ENCODE measurements at regions not wholly inside any gene's neighbourhood (a gene's known extent, or its start where the extent isn't known, plus 50 kb on each side); places are given as distances from the start of the nearest gene placed in this dataset.
A peak's percentile ranks its signal among the peaks of the same experiment; 100 is the strongest.

GRCh38 chr14:71463807-71464206 is 468.4 kb upstream of the RGS6 start:
- no peak for DNase-seq (ENCODE audit: low read depth)

GRCh38 chr14:71464840-71465239 is 467.4 kb upstream of the RGS6 start:
- DNase-seq (ENCODE audit: low read depth), result no peak

GRCh38 chr14:71465316-71465715 is 466.9 kb upstream of the RGS6 start:
- no peak for DNase-seq (ENCODE audit: low read depth)

GRCh38 chr14:71466251-71466650 is 466.0 kb upstream of the RGS6 start:
- no peak for DNase-seq (ENCODE audit: low read depth)

GRCh38 chr14:71466946-71467345 is 465.3 kb upstream of the RGS6 start:
- no peak for DNase-seq (ENCODE audit: low read depth)

DNA sequence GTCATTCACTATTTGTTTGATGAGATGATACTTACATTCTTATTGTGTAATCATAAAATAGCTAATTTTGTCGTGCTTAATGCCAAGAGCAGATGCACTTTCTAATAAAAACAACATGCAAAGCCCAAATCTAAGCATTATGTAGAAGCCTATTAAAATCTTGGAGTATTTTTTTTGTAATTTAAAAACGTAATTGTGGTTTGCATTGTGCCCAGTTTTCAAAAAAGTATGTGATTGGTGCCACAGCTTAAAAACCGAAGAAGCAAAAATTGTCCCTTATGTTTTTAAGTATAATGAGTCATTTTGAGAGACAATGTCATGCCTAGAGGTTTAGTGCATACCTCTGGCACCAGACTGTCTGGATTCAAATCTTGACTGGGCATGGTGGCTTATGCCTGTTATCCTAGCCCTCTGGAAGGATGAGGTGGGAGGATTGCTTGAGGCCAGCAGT is 464.8 kb upstream of the RGS6 start:
- DNase-seq (ENCODE audit: low read depth), result no peak

DNA sequence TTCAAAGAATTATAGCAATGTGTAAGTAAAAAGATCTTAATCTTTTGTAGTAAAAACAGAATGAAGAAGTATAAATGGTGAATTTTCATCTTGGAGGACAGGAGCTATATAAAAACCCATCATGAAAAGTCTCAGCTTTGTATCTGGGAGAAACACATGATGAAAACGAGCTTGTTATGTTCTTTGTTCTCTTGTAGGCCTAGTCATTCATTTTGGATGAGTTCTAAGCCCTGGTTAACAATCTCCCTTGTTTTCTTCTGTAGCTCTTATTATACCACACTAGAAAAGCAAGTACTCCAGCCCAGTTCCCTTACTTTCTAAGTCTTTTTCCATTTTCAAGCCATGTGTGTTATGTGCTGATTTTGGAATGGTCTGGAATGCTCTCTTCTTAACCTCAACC is 463.5 kb upstream of the RGS6 start:
- DNase-seq (ENCODE audit: low read depth), result no peak

- no peak for DNase-seq (ENCODE audit: low read depth)
These were observed 462.4 kb upstream of the RGS6 start for GRCh38 chr14:71469643-71470335.

- no peak for DNase-seq (ENCODE audit: low read depth)
These were observed 460.4 kb upstream of the RGS6 start for GRCh38 chr14:71471634-71472355.

- no peak for DNase-seq (ENCODE audit: low read depth)
These were observed 459.6 kb upstream of the RGS6 start for GRCh38 chr14:71472356-71473340.

DNA sequence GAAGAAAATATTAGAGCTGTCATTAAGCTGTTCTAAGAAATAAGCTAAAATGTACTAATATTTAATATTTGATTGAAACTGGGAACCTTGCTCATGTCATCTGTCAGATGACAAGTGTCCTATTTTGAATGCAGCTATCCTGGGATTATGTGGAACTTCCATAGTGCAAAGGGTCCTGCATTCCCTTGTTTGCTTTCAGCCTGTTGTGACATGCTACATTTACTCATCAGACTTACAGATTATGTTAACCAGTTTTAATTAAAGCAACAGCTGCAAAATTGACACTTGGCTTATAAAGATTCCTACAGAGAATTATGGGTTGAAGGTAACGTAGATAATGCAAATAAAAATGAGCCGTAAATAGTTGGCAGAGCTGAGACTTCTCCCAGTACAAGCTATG is 458.4 kb upstream of the RGS6 start:
- no peak for DNase-seq (ENCODE audit: low read depth)

DNA sequence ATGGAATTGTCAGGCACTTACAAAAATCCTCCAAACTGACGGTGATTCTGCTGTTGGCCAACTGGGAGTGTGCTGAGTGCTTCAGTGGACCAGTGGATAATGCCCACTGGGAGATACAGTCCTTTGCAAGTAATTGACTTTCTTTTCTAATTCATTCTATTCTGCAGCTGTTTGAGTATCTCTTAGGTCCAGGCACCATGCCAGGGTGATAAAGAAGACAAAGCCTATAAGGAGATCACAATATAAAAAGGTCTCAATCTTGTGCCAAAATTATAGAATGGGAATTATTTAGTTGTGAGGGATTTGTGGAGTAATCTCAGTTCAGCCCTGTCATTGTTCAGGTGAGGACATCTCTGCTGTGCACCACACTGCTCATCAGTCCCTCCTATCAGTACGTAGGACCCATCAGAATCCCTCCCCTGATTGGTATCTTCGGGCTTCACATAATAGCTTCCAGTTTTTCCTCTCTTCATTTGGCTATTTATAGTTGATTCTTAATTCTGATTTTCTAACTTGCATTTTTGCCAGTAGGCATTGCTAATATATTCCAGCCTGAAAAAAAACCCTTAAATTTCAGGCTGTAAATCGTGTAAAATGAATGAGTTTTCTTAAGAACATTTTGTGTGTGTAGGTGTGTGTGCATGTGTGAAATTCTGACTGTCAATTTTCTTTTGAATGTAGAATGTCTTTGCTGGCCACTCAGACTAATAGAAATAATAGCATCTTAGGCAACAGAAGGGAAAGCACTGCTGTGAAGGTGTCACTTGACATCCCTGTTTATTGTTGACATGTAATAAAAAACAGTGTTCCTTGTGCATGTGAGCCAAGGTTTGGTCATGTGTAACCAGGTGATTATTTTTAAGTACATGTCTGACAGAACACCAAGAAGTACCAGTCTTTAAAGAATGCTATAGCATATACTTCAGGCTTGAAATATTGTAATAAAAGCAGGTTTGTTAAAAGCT is 457.6 kb upstream of the RGS6 start:
- peak; percentile 36 for DNase-seq (ENCODE audit: low read depth)

DNA sequence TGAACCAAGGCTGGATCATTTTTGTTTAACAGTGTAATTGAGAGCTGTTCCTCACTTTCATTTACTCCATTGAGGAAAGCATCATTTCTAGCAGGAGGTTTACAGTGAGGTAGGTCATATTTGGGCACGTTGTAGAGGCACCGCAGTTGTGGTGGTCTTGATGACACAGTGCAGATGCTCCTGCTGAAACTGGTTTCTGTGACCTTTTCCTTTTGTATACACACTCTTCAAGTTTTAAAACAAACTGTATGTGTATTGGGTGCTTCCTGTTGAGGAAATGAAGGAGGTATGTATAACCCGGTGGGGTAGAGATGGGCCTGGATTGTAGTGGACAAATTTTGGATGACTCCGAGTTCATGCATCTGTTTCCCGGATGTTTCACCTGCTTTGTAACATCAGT is 456.3 kb upstream of the RGS6 start:
- DNase-seq (ENCODE audit: low read depth), result peak; percentile 33

DNA sequence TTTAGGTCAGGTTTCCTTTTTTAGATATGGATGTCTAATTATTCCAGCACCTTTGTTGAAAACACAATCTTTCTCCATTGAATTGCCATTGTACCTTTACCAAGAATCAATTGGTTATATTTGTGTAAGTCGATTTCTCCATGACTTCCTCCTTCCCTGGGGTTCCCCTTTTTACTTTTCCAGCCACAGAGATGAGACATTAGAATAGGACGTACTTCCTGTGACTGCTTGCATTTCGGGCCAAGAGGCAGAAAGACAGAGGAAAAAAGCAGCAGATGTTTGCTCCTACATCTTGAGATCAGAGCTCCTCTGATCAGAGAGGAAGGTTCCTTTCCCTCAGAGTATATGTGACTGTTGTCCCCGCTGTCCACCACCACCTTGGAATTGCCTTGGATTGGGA is 453.7 kb upstream of the RGS6 start:
- DNase-seq (ENCODE audit: low read depth), result no peak

DNA sequence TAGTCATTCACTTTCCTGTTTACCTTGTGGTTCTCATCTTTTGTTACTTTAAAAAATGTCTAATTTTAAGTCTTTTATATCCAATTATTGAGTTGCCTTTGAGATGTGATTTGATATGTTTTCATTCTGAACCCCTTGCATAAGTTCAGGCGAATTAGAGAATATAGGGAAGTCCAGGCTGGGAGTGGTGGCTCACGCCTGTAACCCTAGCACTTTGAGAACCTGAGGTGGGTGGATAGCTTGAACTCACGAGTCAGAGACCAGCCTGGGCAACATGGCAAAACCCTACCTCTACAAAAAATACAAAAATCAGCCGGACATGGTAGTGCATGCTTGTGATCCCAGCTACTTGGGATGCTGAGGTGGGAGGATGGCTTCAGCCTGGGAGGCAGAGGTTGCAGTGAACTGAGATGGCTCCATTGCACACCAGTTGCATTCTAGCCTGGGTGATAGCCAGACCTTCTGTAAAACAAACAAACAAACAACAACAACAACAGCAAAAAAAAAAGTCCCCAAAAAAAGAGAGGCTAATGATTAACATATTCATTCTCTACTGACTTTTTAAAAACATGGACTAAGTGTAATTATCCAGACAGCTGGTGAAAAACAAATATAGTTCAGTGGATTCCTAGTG is 451.1 kb upstream of the RGS6 start:
- DNase-seq (ENCODE audit: low read depth), result no peak

GRCh38 chr14:71482671-71483070 is 449.6 kb upstream of the RGS6 start:
- no peak for DNase-seq (ENCODE audit: low read depth)

GRCh38 chr14:71483154-71483553 is 449.1 kb upstream of the RGS6 start:
- DNase-seq (ENCODE audit: low read depth), result no peak

GRCh38 chr14:71485833-71486232 is 446.4 kb upstream of the RGS6 start:
- no peak for DNase-seq (ENCODE audit: low read depth)

- DNase-seq (ENCODE audit: low read depth), result no peak
These were observed 445.9 kb upstream of the RGS6 start for GRCh38 chr14:71486279-71486678.

- DNase-seq (ENCODE audit: low read depth), result no peak
These were observed 444.8 kb upstream of the RGS6 start for GRCh38 chr14:71487449-71487848.

Data from myocyte (in vitro differentiated cells).